HFF-Myc (cell line): ENCODE measurements at regions not wholly inside any gene's neighbourhood (a gene's known extent, or its start where the extent isn't known, plus 50 kb on each side); places are given as distances from the start of the nearest gene placed in this dataset.
"Not testable (repeated sequence)": the region's sequence is repeated elsewhere in the genome, so short reads cannot be mapped to it uniquely, and the experiment has no call there.

Source experiments
- DNase-seq: peaks from one replicate; pipeline ENCODE4 v3.0.0-alpha.2; 2011; ENCODE audit warnings: low read depth; ENCODE audit errors: extremely low read depth
- H3K4me3 ChIP-seq: replicated peaks from 2 replicates; pipeline ENCODE4 v1.5.1; 2011; ENCODE audit warnings: low read depth, mild to moderate bottlenecking, control low read depth, low read length
- TF ChIP-seq, protein P1 (sequence below): IDR thresholded peaks from 2 replicates; pipeline ENCODE4 v1.5.1; 2012; ENCODE audit warnings: mild to moderate bottlenecking, low read depth, low read length, control low read depth; ENCODE audit errors: missing control alignments

DNA sequence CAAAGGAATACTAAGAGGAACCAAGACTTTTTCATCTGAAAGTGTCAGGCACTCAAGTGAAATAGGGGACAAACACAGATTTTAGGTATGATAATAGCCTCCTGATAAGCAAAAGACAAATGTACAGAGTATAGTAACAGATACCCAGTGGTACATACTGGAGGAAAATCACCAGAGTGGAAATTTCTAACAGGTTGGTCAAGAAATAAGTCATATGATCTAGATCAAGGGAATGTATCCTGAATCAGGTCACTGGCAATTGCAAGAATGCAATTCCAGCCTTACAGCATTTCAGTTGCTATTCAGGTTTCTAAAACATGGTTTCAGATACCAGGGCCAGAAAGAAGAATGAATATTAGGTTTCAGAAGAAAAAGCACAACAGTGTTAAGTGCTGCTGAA is 82.2 kb upstream of the SLCO6A1 start:
- DNase-seq, result no peak

DNA sequence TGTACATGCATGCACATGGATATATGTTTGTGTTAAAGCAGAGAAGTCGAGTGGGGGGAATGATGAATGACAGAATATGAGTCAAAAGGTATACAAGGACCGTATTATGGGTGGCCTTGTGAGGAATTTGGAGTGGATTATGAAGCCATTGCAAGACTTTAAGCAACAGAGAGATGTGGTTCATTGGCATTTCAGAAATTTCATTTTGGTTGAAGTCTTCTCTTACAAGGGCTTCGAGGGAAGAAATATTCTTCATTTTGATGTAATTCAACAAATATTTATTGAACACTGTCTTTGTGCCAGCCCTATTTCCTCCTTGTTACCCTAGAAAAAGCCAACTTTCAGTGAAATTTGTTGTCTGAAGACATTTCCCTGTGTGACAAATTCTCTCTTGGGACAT is 83.9 kb upstream of the SLCO6A1 start:
- DNase-seq, result no peak
- TF ChIP-seq, protein P1, sequence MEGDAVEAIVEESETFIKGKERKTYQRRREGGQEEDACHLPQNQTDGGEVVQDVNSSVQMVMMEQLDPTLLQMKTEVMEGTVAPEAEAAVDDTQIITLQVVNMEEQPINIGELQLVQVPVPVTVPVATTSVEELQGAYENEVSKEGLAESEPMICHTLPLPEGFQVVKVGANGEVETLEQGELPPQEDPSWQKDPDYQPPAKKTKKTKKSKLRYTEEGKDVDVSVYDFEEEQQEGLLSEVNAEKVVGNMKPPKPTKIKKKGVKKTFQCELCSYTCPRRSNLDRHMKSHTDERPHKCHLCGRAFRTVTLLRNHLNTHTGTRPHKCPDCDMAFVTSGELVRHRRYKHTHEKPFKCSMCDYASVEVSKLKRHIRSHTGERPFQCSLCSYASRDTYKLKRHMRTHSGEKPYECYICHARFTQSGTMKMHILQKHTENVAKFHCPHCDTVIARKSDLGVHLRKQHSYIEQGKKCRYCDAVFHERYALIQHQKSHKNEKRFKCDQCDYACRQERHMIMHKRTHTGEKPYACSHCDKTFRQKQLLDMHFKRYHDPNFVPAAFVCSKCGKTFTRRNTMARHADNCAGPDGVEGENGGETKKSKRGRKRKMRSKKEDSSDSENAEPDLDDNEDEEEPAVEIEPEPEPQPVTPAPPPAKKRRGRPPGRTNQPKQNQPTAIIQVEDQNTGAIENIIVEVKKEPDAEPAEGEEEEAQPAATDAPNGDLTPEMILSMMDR, result no peak
- H3K4me3 ChIP-seq, result no peak overlapping the region

More for the DNA sequence above, 82.2 kb upstream of the SLCO6A1 start:
- no peak overlapping the region for H3K4me3 ChIP-seq
- TF ChIP-seq, protein P1, result no peak

DNA sequence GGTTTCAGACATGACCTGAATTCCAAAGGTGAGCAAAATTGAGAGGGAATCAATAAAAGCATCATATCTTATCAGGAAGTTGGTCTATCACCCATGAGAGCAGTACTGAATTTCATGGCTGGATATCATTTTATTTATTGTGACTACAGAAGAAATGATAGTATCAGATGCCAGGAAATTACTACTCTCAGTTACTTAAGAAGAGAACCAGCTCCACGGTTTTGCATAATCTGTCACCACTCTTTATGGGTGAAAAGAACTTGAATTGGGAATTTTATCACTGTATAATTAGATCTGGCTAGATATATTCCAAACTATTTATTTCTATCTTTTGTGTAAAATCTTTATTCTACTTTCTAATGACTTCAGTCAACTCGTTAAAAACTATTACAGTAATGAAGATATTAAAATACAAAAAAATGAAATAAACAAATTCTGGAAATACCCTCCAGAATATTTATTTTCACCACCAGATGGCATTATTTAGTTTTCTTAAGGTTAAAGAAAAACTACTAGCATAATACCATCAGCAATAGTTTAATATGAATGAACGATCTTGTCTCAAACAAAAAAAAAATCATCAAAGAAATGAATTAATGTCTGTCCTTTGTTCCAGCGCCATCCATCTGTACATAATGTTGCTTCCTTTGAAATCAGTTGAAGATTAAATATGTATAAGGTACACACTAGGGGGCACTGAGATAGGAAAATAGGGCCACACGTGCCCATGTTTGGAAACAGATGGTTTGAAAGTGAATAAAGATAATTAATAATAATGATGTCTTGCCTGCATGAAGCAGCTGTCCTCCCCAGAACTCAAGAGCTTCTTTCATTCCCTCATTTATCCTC is 84.7 kb upstream of the SLCO6A1 start:
- no peak for DNase-seq
- TF ChIP-seq, protein P1, result peak; percentile 16
- H3K4me3 ChIP-seq, result no peak overlapping the region

DNA sequence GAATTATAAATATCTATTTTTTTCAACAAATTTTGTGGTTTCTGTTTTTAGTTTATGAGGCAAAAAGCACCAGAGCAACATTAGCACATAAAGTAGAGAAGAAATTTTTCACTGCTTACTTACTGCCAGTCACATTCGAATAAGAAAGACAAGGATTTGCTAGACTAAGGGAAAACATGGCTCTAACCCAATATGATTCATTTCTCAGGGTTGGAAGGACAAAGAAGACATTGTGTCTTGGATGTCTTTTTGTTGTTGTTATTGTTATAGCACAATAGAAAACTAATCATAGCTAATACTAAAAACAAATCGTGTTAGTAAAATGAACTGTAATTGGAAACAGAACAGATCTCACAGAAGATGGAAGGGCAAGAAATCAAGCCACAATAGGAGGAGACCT is 90.9 kb upstream of the SLCO6A1 start:
- DNase-seq, result no peak
- TF ChIP-seq, protein P1, result no peak
- H3K4me3 ChIP-seq, result no peak overlapping the region

DNA sequence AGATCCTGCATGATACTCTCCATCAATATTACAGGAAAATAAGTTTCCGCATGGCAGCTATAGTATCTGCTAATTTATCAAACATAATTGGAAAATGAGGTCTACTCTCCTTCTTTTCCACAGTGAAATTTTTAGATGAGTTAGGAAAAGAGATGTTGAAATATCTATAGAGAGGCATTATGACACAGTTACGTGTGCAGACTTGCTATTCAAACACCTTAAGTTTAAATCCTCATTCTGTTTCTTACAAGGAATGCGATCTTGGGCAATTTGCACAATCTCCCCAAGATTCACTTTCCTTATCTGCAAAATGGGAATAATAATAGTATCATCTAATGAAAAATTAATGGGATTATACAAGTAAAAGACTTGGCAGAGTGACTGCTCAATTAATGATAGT is 91.7 kb upstream of the SLCO6A1 start:
- DNase-seq, result no peak

DNA sequence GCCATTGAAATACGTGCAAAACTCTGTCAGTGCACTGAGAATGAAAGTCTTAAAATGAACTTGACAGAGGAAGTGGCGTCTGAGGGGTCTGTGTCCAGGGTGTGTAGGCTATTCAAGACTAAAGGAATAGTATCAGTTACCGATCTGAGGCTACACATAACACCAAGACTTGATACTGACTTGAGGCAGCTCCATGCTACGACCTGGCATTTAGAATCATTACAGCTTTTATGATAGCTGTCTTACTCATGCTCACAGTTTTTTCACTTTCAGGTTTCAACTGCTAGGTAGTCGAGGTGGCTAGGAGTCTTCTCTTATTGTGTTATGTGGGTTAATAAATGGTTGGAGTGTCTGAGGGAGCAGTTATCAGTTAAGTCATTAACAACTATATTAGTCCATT is 92.8 kb upstream of the SLCO6A1 start:
- no peak for DNase-seq
- TF ChIP-seq, protein P1, result no peak

More for the DNA sequence above, 91.7 kb upstream of the SLCO6A1 start:
- TF ChIP-seq, protein P1, result no peak
- no peak overlapping the region for H3K4me3 ChIP-seq

DNA sequence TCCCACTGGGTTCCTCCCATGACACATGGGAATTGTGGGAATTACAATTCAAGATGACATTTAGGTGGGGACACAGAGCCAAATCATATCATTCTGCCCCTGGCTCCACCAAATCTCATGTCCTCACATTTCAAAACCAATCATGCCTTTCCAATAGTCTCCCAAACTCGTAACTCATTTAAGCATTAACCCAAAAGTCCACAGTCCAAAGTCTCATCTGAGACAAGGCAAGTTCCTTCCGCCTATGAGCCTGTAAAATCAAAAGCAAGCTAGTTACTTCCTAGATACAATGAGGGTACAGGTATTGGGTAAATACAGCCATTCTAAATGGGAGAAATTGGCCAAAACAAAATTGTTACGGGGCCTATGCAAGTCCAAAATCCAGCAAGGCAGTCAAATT is 93.8 kb upstream of the SLCO6A1 start:
- not testable (repeated sequence) for DNase-seq, H3K4me3 ChIP-seq

More for the DNA sequence above, 92.8 kb upstream of the SLCO6A1 start:
- no peak overlapping the region for H3K4me3 ChIP-seq
